ENCODE measurements at regions not wholly inside any gene's neighbourhood (a gene's known extent, or its start where the extent isn't known, plus 50 kb on each side); places are given as distances from the start of the nearest gene placed in this dataset.

DNA sequence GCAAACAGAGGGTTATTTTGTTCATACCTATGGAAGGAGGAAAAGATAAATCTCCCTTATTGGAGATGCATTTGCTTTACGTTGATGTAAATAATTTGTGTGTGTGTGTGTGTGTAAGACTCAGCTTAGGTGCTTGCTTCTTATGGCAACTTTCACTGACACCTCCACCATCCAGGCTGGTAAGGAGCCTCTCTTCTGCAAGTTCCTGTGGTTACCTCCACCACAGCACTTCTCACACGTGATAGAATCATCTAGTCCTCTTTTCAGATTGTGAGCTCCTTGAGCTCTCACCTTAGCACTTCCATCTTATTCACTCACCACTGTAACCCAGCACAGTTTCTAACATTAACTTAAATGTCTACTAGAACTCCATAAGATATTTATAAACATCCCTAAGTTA, 553.7 kb downstream of the FGF13 start:
- TF ChIP-seq, protein P1, sequence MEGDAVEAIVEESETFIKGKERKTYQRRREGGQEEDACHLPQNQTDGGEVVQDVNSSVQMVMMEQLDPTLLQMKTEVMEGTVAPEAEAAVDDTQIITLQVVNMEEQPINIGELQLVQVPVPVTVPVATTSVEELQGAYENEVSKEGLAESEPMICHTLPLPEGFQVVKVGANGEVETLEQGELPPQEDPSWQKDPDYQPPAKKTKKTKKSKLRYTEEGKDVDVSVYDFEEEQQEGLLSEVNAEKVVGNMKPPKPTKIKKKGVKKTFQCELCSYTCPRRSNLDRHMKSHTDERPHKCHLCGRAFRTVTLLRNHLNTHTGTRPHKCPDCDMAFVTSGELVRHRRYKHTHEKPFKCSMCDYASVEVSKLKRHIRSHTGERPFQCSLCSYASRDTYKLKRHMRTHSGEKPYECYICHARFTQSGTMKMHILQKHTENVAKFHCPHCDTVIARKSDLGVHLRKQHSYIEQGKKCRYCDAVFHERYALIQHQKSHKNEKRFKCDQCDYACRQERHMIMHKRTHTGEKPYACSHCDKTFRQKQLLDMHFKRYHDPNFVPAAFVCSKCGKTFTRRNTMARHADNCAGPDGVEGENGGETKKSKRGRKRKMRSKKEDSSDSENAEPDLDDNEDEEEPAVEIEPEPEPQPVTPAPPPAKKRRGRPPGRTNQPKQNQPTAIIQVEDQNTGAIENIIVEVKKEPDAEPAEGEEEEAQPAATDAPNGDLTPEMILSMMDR (IDR thresholded peaks at IDR 0.05): no peak
- no peak for TF ChIP-seq POLR2A (IDR thresholded peaks at IDR 0.05)
